H9 (cell line): ENCODE measurements at regions not wholly inside any gene's neighbourhood (a gene's known extent, or its start where the extent isn't known, plus 50 kb on each side); places are given as distances from the start of the nearest gene placed in this dataset.

ENCODE experiments used
- DNase-seq: peaks from one replicate; pipeline ENCODE4 v3.0.0-alpha.2; 2017
- H2AFZ ChIP-seq: one replicate; pipeline ENCODE4 v1.6.1; 2013; ENCODE audit warnings: mild to moderate bottlenecking, low read length, control low read depth, moderate library complexity
- H2AK5ac ChIP-seq: 2 replicates; pipeline ENCODE4 v1.6.1; 2013; ENCODE audit warnings: low read length, control low read depth, mixed read lengths; ENCODE audit not compliant: insufficient read length
- H2BK120ac ChIP-seq: one replicate; pipeline ENCODE4 v1.6.1; 2013; ENCODE audit warnings: low read depth, mild to moderate bottlenecking, low read length, control low read depth, inconsistent platforms; ENCODE audit not compliant: poor library complexity, severe bottlenecking
- H2BK12ac ChIP-seq: 2 replicates; pipeline ENCODE4 v1.6.1; 2013; ENCODE audit warnings: low read length, control low read depth, mixed read lengths, low read depth; ENCODE audit not compliant: insufficient read length
- H2BK15ac ChIP-seq: 2 replicates; pipeline ENCODE4 v1.6.1; 2013; ENCODE audit warnings: low read depth, low read length, control low read depth
- H2BK20ac ChIP-seq: one replicate; pipeline ENCODE4 v1.6.1; 2013; ENCODE audit warnings: low read depth, mild to moderate bottlenecking, low read length, control low read depth, inconsistent platforms; ENCODE audit not compliant: poor library complexity, severe bottlenecking
- H2BK5ac ChIP-seq: 2 replicates; pipeline ENCODE4 v1.6.1; 2013; ENCODE audit warnings: low read length, control low read depth, mixed read lengths; ENCODE audit not compliant: insufficient read length
- H3K14ac ChIP-seq: 2 replicates; pipeline ENCODE4 v1.6.1; 2013; ENCODE audit warnings: low read length, control low read depth; ENCODE audit not compliant: insufficient read depth
- H3K18ac ChIP-seq: 2 replicates; pipeline ENCODE4 v1.6.1; 2013; ENCODE audit warnings: low read depth, mild to moderate bottlenecking, mixed read lengths, low read length, control low read depth; ENCODE audit not compliant: insufficient read length
- H3K23ac ChIP-seq: 2 replicates; pipeline ENCODE4 v1.6.1; 2013; ENCODE audit warnings: low read length, control low read depth, mixed read lengths, low read depth; ENCODE audit not compliant: insufficient read length
- H3K23me2 ChIP-seq: 2 replicates; pipeline ENCODE4 v1.6.1; 2013; ENCODE audit warnings: low read depth, mild to moderate bottlenecking, mixed read lengths, low read length, control low read depth; ENCODE audit not compliant: insufficient read length, poor library complexity, severe bottlenecking
- H3K27ac ChIP-seq: 2 replicates; pipeline ENCODE4 v1.5.1; 2013; ENCODE audit warnings: low read length, control low read depth, mixed read lengths, low read depth; ENCODE audit not compliant: insufficient read length
- H3K27me3 ChIP-seq: 2 replicates; pipeline ENCODE4 v1.6.1; 2013; ENCODE audit warnings: low read length, control low read depth, inconsistent platforms; ENCODE audit not compliant: insufficient read depth
- H3K4ac ChIP-seq: 2 replicates; pipeline ENCODE4 v1.6.1; 2013; ENCODE audit warnings: low read depth, mild to moderate bottlenecking, control low read depth, inconsistent platforms, low read length, moderate library complexity
- H3K4me1 ChIP-seq: 2 replicates; pipeline ENCODE4 v1.6.1; 2013; ENCODE audit warnings: low read length, control low read depth, inconsistent platforms; ENCODE audit not compliant: insufficient read depth
- H3K4me2 ChIP-seq: 2 replicates; pipeline ENCODE4 v1.6.1; 2013; ENCODE audit warnings: low read length, control low read depth, mixed read lengths; ENCODE audit not compliant: insufficient read length, insufficient read depth
- H3K56ac ChIP-seq: 2 replicates; pipeline ENCODE4 v1.6.1; 2013; ENCODE audit warnings: low read depth, mild to moderate bottlenecking, mixed read lengths, low read length, control low read depth; ENCODE audit not compliant: insufficient read length
- H3K79me1 ChIP-seq: 2 replicates; pipeline ENCODE4 v1.6.1; 2013; ENCODE audit warnings: low read depth, mild to moderate bottlenecking, moderate library complexity, low read length, control low read depth, inconsistent platforms; ENCODE audit not compliant: insufficient read depth, poor library complexity, severe bottlenecking
- H3K79me2 ChIP-seq: 2 replicates; pipeline ENCODE4 v1.6.1; 2013; ENCODE audit warnings: low read length, control low read depth, inconsistent platforms; ENCODE audit not compliant: insufficient read depth
- H3K9ac ChIP-seq: 2 replicates; pipeline ENCODE4 v1.6.1; 2013; ENCODE audit warnings: low read length, control low read depth, mixed read lengths; ENCODE audit not compliant: insufficient read length; ENCODE audit errors: extremely low read depth
- H3K9me3 ChIP-seq: one replicate; pipeline ENCODE4 v1.6.1; 2013; ENCODE audit warnings: low read depth, low read length, inconsistent platforms; ENCODE audit not compliant: control insufficient read depth
- H3T11ph ChIP-seq: one replicate; pipeline ENCODE4 v1.6.1; 2013; ENCODE audit warnings: mild to moderate bottlenecking, low read length, control low read depth, inconsistent platforms
- H4K20me1 ChIP-seq: one replicate; pipeline ENCODE4 v1.6.1; 2013; ENCODE audit not compliant: control insufficient read depth, insufficient read length, insufficient read depth
- H4K5ac ChIP-seq: 2 replicates; pipeline ENCODE4 v1.6.1; 2013; ENCODE audit warnings: low read depth, mild to moderate bottlenecking, mixed read lengths, low read length, control low read depth; ENCODE audit not compliant: insufficient read length
- H4K8ac ChIP-seq: replicated peaks from 2 replicates; pipeline ENCODE4 v1.6.1; 2013; ENCODE audit warnings: low read length, control low read depth, mixed read lengths, low read depth; ENCODE audit not compliant: insufficient read length
- H4K91ac ChIP-seq: 2 replicates; pipeline ENCODE4 v1.6.1; 2013; ENCODE audit warnings: low read depth, mild to moderate bottlenecking, moderate library complexity, mixed read lengths, low read length, control low read depth; ENCODE audit not compliant: insufficient read length
- H3K27ac Mint-ChIP-seq, 3 experiments: 2 replicates in 2 of 3; 3 replicates in 1 of 3; pipeline ENCODE4 v1.8.0; 2020 to 2021; ENCODE audit warnings: mixed read lengths in 3 of 3, mild to moderate bottlenecking in 1 of 3, moderate library complexity in 1 of 3
- H3K27me3 Mint-ChIP-seq: 2 replicates; pipeline ENCODE4 v1.8.0; 2021; ENCODE audit warnings: low read depth, mild to moderate bottlenecking, moderate library complexity, mixed read lengths
- H3K36me3 Mint-ChIP-seq, 3 experiments: 2 replicates in 2 of 3; 3 replicates in 1 of 3; pipeline ENCODE4 v1.8.0; 2020 to 2021; ENCODE audit warnings: low read depth in 3 of 3, mixed read lengths in 3 of 3; ENCODE audit not compliant: insufficient read depth in 1 of 3
- H3K4me1 Mint-ChIP-seq, 2 experiments: 2 replicates each; pipeline ENCODE4 v1.8.0; 2020; ENCODE audit warnings: mixed read lengths in 2 of 2
- H3K4me3 Mint-ChIP-seq, 2 experiments: 2 replicates in 1 of 2; 3 replicates in 1 of 2; pipeline ENCODE4 v1.8.0; 2020 to 2021; ENCODE audit warnings: mild to moderate bottlenecking in 2 of 2, mixed read lengths in 2 of 2, moderate library complexity in 1 of 2
- H3K9me3 Mint-ChIP-seq, 2 experiments: 2 replicates in 1 of 2; 3 replicates in 1 of 2; pipeline ENCODE4 v1.8.0; 2020; ENCODE audit warnings: mild to moderate bottlenecking in 2 of 2, mixed read lengths in 2 of 2, moderate library complexity in 1 of 2
- WGBS: extraction: QIAGEN DNeasy Blood & Tissue Kit; methylation state at CpG from one replicate; pipeline ENCODE4 v1.1.7; 2013; ENCODE audit warnings: missing lambda C conversion rate, low lambda C conversion rate, mixed read lengths; ENCODE audit not compliant: insufficient read length; ENCODE audit errors: extremely low coverage; 5-methylcytosine and 5-hydroxymethylcytosine counted together
- TF ChIP-seq, protein P1 (sequence below): fragments of 200-600 bp; sonication (generic); conservative IDR thresholded peaks from 3 replicates; pipeline ENCODE4 v1.8.0; 2021; ENCODE audit warnings: antibody characterized with exemption, mild to moderate bottlenecking

DNA sequence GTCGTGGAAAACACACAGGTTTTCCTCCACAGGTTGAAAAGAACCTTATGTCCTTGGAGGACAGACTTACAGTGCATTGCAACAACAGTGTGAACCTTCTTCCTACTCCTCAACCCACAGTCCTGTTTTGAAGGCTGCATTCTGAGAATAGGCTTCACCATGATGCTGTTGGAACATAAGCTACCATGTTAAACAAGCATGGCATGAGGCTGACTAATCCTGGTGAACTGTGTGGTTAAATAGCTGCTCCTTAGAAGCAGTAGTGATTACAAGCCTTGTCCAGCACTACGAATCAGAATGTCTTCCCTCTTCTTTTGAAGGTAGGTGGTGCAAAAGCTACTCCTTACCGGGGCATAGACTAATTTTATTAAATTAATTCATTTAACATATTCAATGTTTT, 368.5 kb upstream of the EPHA7 start:
- Histone ChIP-seq H2BK20ac (no peak overlapping the region), H4K8ac (no peak overlapping the region), H3K9ac (no peak overlapping the region), H3K4me2 (no peak overlapping the region), H4K5ac (peak overlapping the region; percentile 31), H2BK12ac (peak overlapping the region; percentile 9), H3K14ac (no peak overlapping the region), H2BK5ac (peak overlapping the region; percentile 33), H3K27me3 (no peaks in the 10 kb centered on the region), H2AFZ (no peak overlapping the region), H3K23ac (no peak overlapping the region), H3K56ac (peak overlapping the region; percentile 19), H3K23me2 (no peaks in the 10 kb centered on the region), H2AK5ac (peak overlapping the region; percentile 21), H2BK15ac (no peak overlapping the region), H3K4me1 (peaks cover 10% of the 10 kb centered on the region; the same call in 1 of the 2 replicates), H3K79me2 (no peaks in the 10 kb centered on the region), H2BK120ac (no peak overlapping the region), H4K20me1 (no peaks in the 10 kb centered on the region), H4K91ac (no peak overlapping the region), H3K27ac (peak overlapping the region; percentile 90), H3K79me1 (no peaks in the 10 kb centered on the region), H3K18ac (no peak overlapping the region), H3K9me3 (no peaks in the 10 kb centered on the region), H3T11ph (no peak overlapping the region), H3K4ac (no peak overlapping the region)
- H3K4me1 Mint-ChIP-seq, result peaks cover 44 to 51% of the 10 kb centered on the region in 2 experiments
- H3K9me3 Mint-ChIP-seq, result no peaks in the 10 kb centered on the region
- H3K27me3 Mint-ChIP-seq, result no peaks in the 10 kb centered on the region
- H3K27ac Mint-ChIP-seq, result peak overlapping the region; percentile 54 to 99 (median 99)
- H3K36me3 Mint-ChIP-seq, result peaks cover 0 to 5% (median 3%) of the 10 kb centered on the region in 3 experiments; a peak in 3 of 7 replicates
- TF ChIP-seq, protein P1, sequence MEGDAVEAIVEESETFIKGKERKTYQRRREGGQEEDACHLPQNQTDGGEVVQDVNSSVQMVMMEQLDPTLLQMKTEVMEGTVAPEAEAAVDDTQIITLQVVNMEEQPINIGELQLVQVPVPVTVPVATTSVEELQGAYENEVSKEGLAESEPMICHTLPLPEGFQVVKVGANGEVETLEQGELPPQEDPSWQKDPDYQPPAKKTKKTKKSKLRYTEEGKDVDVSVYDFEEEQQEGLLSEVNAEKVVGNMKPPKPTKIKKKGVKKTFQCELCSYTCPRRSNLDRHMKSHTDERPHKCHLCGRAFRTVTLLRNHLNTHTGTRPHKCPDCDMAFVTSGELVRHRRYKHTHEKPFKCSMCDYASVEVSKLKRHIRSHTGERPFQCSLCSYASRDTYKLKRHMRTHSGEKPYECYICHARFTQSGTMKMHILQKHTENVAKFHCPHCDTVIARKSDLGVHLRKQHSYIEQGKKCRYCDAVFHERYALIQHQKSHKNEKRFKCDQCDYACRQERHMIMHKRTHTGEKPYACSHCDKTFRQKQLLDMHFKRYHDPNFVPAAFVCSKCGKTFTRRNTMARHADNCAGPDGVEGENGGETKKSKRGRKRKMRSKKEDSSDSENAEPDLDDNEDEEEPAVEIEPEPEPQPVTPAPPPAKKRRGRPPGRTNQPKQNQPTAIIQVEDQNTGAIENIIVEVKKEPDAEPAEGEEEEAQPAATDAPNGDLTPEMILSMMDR, result no peak
- peak overlapping the region in 1 of 2 experiments; percentile 50; a peak in 2 of 5 replicates for H3K4me3 Mint-ChIP-seq
- DNase-seq, result no peak
- no CpG with 5 or more reads among the region's 3 CpGs for WGBS
